ENCODE measurements at regions not wholly inside any gene's neighbourhood (a gene's known extent, or its start where the extent isn't known, plus 50 kb on each side); places are given as distances from the start of the nearest gene placed in this dataset.

GRCh38 chr5:61625137-61625561, 293.1 kb downstream of the ZSWIM6 start (continued):
- TF ChIP-seq POU6F1 (CRISPR knock-in tag; IDR thresholded peaks at IDR 0.05; ENCODE audit: borderline replicate concordance, low read depth) (no peak), ZNF8 (CRISPR knock-in tag; IDR thresholded peaks at IDR 0.05) (no peak), SNAI2 (CRISPR knock-in tag; IDR thresholded peaks at IDR 0.05) (no peak)

GRCh38 chr5:61625681-61626621, 293.9 kb downstream of the ZSWIM6 start:
- TF ChIP-seq TCF4 (CRISPR knock-in tag; IDR thresholded peaks at IDR 0.05; ENCODE audit: borderline replicate concordance), result no peak
- TF ChIP-seq, protein P1, sequence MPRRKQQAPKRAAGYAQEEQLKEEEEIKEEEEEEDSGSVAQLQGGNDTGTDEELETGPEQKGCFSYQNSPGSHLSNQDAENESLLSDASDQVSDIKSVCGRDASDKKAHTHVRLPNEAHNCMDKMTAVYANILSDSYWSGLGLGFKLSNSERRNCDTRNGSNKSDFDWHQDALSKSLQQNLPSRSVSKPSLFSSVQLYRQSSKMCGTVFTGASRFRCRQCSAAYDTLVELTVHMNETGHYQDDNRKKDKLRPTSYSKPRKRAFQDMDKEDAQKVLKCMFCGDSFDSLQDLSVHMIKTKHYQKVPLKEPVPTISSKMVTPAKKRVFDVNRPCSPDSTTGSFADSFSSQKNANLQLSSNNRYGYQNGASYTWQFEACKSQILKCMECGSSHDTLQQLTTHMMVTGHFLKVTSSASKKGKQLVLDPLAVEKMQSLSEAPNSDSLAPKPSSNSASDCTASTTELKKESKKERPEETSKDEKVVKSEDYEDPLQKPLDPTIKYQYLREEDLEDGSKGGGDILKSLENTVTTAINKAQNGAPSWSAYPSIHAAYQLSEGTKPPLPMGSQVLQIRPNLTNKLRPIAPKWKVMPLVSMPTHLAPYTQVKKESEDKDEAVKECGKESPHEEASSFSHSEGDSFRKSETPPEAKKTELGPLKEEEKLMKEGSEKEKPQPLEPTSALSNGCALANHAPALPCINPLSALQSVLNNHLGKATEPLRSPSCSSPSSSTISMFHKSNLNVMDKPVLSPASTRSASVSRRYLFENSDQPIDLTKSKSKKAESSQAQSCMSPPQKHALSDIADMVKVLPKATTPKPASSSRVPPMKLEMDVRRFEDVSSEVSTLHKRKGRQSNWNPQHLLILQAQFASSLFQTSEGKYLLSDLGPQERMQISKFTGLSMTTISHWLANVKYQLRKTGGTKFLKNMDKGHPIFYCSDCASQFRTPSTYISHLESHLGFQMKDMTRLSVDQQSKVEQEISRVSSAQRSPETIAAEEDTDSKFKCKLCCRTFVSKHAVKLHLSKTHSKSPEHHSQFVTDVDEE (CRISPR knock-in tag; IDR thresholded peaks at IDR 0.05), result no peak
- no peak for TF ChIP-seq ZC3H10 (CRISPR knock-in tag; IDR thresholded peaks at IDR 0.05)
- TF ChIP-seq ZNF70 (CRISPR knock-in tag; IDR thresholded peaks at IDR 0.05), result no peak
- TF ChIP-seq POU6F1 (CRISPR knock-in tag; IDR thresholded peaks at IDR 0.05; ENCODE audit: borderline replicate concordance, low read depth), result no peak
- TF ChIP-seq, protein P2, sequence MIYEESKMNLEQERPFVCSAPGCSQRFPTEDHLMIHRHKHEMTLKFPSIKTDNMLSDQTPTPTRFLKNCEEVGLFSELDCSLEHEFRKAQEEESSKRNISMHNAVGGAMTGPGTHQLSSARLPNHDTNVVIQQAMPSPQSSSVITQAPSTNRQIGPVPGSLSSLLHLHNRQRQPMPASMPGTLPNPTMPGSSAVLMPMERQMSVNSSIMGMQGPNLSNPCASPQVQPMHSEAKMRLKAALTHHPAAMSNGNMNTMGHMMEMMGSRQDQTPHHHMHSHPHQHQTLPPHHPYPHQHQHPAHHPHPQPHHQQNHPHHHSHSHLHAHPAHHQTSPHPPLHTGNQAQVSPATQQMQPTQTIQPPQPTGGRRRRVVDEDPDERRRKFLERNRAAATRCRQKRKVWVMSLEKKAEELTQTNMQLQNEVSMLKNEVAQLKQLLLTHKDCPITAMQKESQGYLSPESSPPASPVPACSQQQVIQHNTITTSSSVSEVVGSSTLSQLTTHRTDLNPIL (CRISPR knock-in tag; IDR thresholded peaks at IDR 0.05; ENCODE audit: low read depth), result no peak
- TF ChIP-seq ZNF8 (CRISPR knock-in tag; IDR thresholded peaks at IDR 0.05), result no peak
- TF ChIP-seq SNAI2 (CRISPR knock-in tag; IDR thresholded peaks at IDR 0.05), result no peak
- TF ChIP-seq ESRRG (CRISPR knock-in tag; IDR thresholded peaks at IDR 0.05), result no peak
- TF ChIP-seq ZNF565 (CRISPR knock-in tag; conservative IDR thresholded peaks at IDR 0.05; ENCODE audit: low read depth), result no peak
- no peak for TF ChIP-seq ZFP30 (CRISPR knock-in tag; IDR thresholded peaks at IDR 0.05)
- no peak for TF ChIP-seq CSDC2 (CRISPR knock-in tag; IDR thresholded peaks at IDR 0.05)
- TF ChIP-seq ZFP3 (CRISPR knock-in tag; IDR thresholded peaks at IDR 0.05), result no peak
- TF ChIP-seq PATZ1 (CRISPR knock-in tag; IDR thresholded peaks at IDR 0.05; ENCODE audit: borderline replicate concordance), result no peak
- TF ChIP-seq CSRNP3 (CRISPR knock-in tag; IDR thresholded peaks at IDR 0.05), result no peak
- TF ChIP-seq TOX (CRISPR knock-in tag; IDR thresholded peaks at IDR 0.05; ENCODE audit: borderline replicate concordance), result no peak
- TF ChIP-seq OSR1 (CRISPR knock-in tag; IDR thresholded peaks at IDR 0.05), result no peak
- TF ChIP-seq BACH2 (CRISPR knock-in tag; IDR thresholded peaks at IDR 0.05; ENCODE audit: borderline replicate concordance), result no peak
- no peak for TF ChIP-seq GLIS3 (CRISPR knock-in tag; IDR thresholded peaks at IDR 0.05)
- no peak for ATAC-seq
